ENCODE measurements at regions not wholly inside any gene's neighbourhood (a gene's known extent, or its start where the extent isn't known, plus 50 kb on each side); places are given as distances from the start of the nearest gene placed in this dataset.

DNA sequence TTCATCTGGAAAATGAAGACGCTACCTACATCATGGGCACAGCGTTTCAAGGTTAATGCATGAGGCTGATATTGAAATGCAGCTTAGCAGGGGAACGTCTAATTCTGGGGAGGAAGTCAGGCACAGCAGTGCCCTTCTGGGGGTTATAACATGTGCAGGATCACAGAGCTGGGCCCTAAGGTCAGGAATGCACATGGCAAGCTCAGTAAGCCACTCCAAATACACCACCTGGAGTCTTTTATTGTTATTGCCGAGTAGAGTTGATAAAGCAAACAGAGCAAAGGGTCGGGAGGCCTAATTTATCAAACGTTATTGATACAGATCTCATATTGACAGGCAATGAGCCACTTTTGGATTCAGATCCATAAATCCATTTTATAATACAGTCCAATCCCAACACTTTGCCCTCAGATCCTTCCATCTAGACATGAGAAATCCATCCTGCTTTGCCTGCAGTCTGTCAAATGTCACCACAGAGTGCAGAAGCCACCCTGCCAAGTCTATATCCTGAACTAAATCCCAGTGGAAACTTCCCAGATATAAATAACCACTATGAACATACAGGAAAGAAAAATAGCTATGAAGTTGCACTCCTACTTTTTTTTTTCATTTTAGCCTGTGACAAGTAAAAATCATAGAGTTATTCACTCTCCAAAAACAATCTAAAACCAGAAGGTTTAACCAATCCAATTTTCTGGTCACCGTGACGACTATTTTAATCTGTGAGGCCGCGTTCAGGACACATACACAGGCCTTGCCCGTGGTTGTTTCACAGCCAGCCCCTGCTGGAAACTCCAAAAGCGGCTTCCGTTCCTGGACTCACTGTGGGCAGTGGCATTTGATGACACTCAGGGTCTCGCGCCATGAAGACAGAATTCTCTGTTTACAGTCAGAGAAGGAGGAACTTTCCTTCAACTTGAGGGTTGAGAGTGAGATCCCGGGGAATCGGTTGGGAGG lies 335.4 kb downstream of the DHX15 start:
- intact Hi-C loops (cut with DNase I; ENCODE audit: low total_unique reads), result no loop called here
- Histone ChIP-seq H3K9me3 (no peaks in the 10 kb centered on the region), H3K4me1 (no peaks in the 10 kb centered on the region), H3K4me3 (no peak overlapping the region), H3K27ac (no peak overlapping the region), H3K36me3 (no peaks in the 10 kb centered on the region), H3K27me3 (no peaks in the 10 kb centered on the region)
- no peak for DNase-seq (ENCODE audit: low spot score in 2 of 2)
- TF ChIP-seq, protein P1, sequence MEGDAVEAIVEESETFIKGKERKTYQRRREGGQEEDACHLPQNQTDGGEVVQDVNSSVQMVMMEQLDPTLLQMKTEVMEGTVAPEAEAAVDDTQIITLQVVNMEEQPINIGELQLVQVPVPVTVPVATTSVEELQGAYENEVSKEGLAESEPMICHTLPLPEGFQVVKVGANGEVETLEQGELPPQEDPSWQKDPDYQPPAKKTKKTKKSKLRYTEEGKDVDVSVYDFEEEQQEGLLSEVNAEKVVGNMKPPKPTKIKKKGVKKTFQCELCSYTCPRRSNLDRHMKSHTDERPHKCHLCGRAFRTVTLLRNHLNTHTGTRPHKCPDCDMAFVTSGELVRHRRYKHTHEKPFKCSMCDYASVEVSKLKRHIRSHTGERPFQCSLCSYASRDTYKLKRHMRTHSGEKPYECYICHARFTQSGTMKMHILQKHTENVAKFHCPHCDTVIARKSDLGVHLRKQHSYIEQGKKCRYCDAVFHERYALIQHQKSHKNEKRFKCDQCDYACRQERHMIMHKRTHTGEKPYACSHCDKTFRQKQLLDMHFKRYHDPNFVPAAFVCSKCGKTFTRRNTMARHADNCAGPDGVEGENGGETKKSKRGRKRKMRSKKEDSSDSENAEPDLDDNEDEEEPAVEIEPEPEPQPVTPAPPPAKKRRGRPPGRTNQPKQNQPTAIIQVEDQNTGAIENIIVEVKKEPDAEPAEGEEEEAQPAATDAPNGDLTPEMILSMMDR (IDR thresholded peaks at IDR 0.05), result no peak
- TF ChIP-seq POLR2A (IDR thresholded peaks at IDR 0.05) (no peak), POLR2AphosphoS5 (IDR thresholded peaks at IDR 0.05) (no peak)

DNA sequence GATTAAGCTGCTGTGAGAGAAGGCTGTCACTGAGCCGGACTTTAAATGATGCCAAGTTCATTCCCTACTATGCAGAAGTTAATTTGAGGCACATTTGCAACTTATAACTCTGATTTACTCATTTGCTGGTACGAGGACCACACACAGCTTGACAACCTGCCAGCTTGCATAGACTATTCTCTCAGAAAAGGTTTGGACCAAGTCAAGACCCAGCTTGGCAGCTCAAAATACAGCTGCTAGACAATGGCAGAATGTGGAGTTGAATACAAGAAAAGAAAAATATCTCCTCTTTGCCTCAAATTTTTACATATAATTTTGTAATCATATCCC lies 338.9 kb downstream of the DHX15 start:
- no peaks in the 10 kb centered on the region for H3K9me3 ChIP-seq
- H3K27me3 ChIP-seq, result no peaks in the 10 kb centered on the region
- no peak for TF ChIP-seq POLR2A (IDR thresholded peaks at IDR 0.05)
- TF ChIP-seq, protein P1 (IDR thresholded peaks at IDR 0.05), result no peak
- no peak for TF ChIP-seq POLR2AphosphoS5 (IDR thresholded peaks at IDR 0.05)
- no peak overlapping the region for H3K27ac ChIP-seq
- H3K4me1 ChIP-seq, result no peaks in the 10 kb centered on the region
- intact Hi-C loops (cut with DNase I; ENCODE audit: low total_unique reads), result no loop called here
- DNase-seq (ENCODE audit: low spot score in 2 of 2), result no peak
- H3K36me3 ChIP-seq, result no peaks in the 10 kb centered on the region
- no peak overlapping the region for H3K4me3 ChIP-seq

DNA sequence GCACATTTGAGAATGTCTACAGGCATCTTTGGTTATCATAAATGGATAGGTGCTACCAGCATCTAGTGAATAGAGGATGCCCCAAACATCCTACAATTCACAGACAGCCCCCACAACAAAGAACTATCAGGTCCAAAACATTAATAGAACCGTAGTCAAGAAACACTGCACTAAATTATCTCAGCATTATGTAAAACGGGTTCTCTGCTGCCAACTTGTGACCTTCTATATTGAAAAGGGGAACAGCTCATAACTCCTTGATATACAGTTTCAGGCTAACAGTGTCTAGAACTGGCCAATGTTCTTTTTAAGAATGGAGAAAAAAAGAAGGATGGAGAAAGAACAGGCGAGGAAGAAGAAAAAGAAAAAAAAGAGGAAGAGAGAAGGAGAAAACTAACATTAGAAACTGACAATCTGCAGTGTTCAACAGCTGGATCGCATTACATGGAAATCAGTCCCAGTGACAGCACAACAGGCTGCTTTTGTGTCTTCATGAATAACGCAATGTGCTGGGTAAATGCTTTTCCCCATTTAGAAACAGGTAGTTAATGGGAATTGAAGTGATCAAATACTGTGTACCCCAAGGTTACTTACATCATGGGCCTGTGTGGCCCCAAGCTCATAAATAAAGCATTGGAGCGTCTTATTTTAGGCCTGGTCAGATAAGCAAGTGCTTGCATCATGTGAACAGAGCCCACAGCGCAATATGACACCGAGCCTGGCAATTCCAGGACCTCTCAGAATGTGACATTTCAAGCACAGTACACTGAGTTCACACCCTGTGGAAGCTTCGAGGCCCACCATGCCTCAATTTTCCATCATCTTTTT lies 339.5 kb downstream of the DHX15 start:
- no peak overlapping the region for H3K27ac ChIP-seq
- no peaks in the 10 kb centered on the region for H3K27me3 ChIP-seq
- no peak overlapping the region for H3K4me3 ChIP-seq
- no peaks in the 10 kb centered on the region for H3K36me3 ChIP-seq
- no peaks in the 10 kb centered on the region for H3K9me3 ChIP-seq
- DNase-seq (ENCODE audit: low spot score in 2 of 2), result no peak
- TF ChIP-seq POLR2A (IDR thresholded peaks at IDR 0.05), result no peak
- TF ChIP-seq POLR2AphosphoS5 (IDR thresholded peaks at IDR 0.05), result no peak
- TF ChIP-seq, protein P1 (IDR thresholded peaks at IDR 0.05), result no peak
- no peaks in the 10 kb centered on the region for H3K4me1 ChIP-seq
- intact Hi-C loops (cut with DNase I; ENCODE audit: low total_unique reads), result no loop called here

DNA sequence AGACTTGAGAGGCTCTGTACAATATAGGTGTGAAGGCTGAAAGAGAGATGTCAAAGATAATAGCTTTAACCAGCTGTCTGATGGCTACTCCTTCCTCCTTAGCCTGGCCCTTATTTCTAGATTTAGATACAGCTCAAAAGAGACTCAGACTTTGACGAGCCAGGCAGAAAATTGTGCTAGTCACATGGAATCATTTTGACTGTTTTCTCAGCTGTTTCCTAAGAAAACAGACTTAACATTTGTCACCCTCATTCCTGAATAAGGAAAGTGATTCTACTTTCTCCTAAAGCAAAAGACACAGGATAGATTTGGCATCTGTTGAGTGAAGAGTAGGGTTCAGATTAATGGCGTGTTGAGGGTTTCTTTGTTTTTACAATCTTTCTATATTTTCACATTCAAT lies 340.7 kb downstream of the DHX15 start:
- H3K27me3 ChIP-seq, result no peaks in the 10 kb centered on the region
- DNase-seq (ENCODE audit: low spot score in 2 of 2), result no peak
- TF ChIP-seq, protein P1 (IDR thresholded peaks at IDR 0.05), result no peak

DNA sequence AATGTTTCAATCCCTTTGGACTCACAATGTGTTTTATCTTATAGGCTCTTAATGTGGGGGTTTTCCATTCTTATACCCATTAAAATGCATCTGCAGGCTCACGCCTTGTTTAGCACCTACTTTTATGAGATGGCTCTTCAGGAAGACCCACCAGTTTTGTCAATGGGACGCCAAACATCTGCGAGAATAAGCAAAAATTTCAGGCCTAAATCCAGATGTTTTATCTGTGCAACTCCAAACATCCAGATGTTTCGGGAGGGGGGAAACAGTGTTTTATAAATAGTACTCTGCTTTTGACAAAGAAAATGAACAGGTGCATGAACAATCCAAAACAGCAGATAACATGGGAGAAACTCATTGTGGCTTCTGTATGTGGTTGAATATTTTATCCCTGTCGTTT lies 342.8 kb downstream of the DHX15 start:
- no peak overlapping the region for H3K27ac ChIP-seq
- intact Hi-C loops (cut with DNase I; ENCODE audit: low total_unique reads), result no loop called here

More for the DNA sequence above, 340.7 kb downstream of the DHX15 start:
- H3K9me3 ChIP-seq, result no peaks in the 10 kb centered on the region
- H3K4me3 ChIP-seq, result no peak overlapping the region
- H3K36me3 ChIP-seq, result no peaks in the 10 kb centered on the region
- intact Hi-C loops (cut with DNase I; ENCODE audit: low total_unique reads), result loop anchor here (1.0 kb wide), 1 partner anchor 19 kb away; no protein-coding TSS in a partner anchor
- H3K4me1 ChIP-seq, result no peaks in the 10 kb centered on the region
- no peak overlapping the region for H3K27ac ChIP-seq

More for the DNA sequence above, 342.8 kb downstream of the DHX15 start:
- no peaks in the 10 kb centered on the region for H3K4me1 ChIP-seq
- H3K9me3 ChIP-seq, result no peaks in the 10 kb centered on the region
- H3K27me3 ChIP-seq, result no peaks in the 10 kb centered on the region
- TF ChIP-seq POLR2AphosphoS5 (IDR thresholded peaks at IDR 0.05) (no peak), POLR2A (IDR thresholded peaks at IDR 0.05) (no peak)
- TF ChIP-seq, protein P1 (IDR thresholded peaks at IDR 0.05), result no peak
- H3K4me3 ChIP-seq, result no peak overlapping the region
- DNase-seq (ENCODE audit: low spot score in 2 of 2), result no peak
- H3K36me3 ChIP-seq, result no peaks in the 10 kb centered on the region
